GM18505 (cell line): ENCODE measurements at regions not wholly inside any gene's neighbourhood (a gene's known extent, or its start where the extent isn't known, plus 50 kb on each side); places are given as distances from the start of the nearest gene placed in this dataset.
A peak's percentile ranks its signal among the peaks of the same experiment; 100 is the strongest.
"Not testable (repeated sequence)": the region's sequence is repeated elsewhere in the genome, so short reads cannot be mapped to it uniquely, and the experiment has no call there.

Experiments used
- ATAC-seq: cut with Tn5 transposase; IDR thresholded peaks from one replicate; pipeline ENCODE4 v1.9.1; 2021; ENCODE audit not compliant: unreplicated experiment
- POLR2A ChIP-seq: IDR thresholded peaks from 4 replicates; pipeline ENCODE4 v1.6.1; 2011; ENCODE audit warnings: borderline replicate concordance; ENCODE audit not compliant: insufficient read depth, insufficient read length; ENCODE audit errors: extremely low read depth

- TF ChIP-seq POLR2A: no peak
These were observed 114.6 kb upstream of the GRK3 start for GRCh38 chr22:25449781-25450317.

GRCh38 chr22:25451480-25452114 lies 112.9 kb upstream of the GRK3 start:
- ATAC-seq: no peak
- TF ChIP-seq POLR2A: no peak

More at GRCh38 chr22:25449781-25450317, 114.6 kb upstream of the GRK3 start:
- no peak for ATAC-seq

GRCh38 chr22:25452116-25452700 lies 112.3 kb upstream of the GRK3 start:
- TF ChIP-seq POLR2A: no peak

GRCh38 chr22:25453058-25453457 lies 111.4 kb upstream of the GRK3 start:
- ATAC-seq: no peak
- TF ChIP-seq POLR2A: no peak

More at GRCh38 chr22:25452116-25452700, 112.3 kb upstream of the GRK3 start:
- no peak for ATAC-seq

- no peak for ATAC-seq
- no peak for TF ChIP-seq POLR2A
These were observed 110.9 kb upstream of the GRK3 start for GRCh38 chr22:25453557-25453956.

- ATAC-seq: not testable (repeated sequence)
These were observed 108.0 kb upstream of the GRK3 start for GRCh38 chr22:25456300-25457043.

GRCh38 chr22:25458631-25459030 lies 105.8 kb upstream of the GRK3 start:
- ATAC-seq: not testable (repeated sequence)

GRCh38 chr22:25460682-25461081 lies 103.8 kb upstream of the GRK3 start:
- not testable (repeated sequence) for ATAC-seq

GRCh38 chr22:25461301-25461700 lies 103.2 kb upstream of the GRK3 start:
- no peak for TF ChIP-seq POLR2A
- no peak for ATAC-seq

GRCh38 chr22:25462474-25463346 lies 101.8 kb upstream of the GRK3 start:
- ATAC-seq: peak; percentile 69

GRCh38 chr22:25463347-25463628 lies 101.2 kb upstream of the GRK3 start:
- not testable (repeated sequence) for ATAC-seq

GRCh38 chr22:25464326-25464725 lies 100.1 kb upstream of the GRK3 start:
- ATAC-seq: not testable (repeated sequence)

- ATAC-seq: no peak
- TF ChIP-seq POLR2A: no peak
These were observed 98.5 kb upstream of the GRK3 start for GRCh38 chr22:25465949-25466348.

GRCh38 chr22:25472382-25472781 lies 92.1 kb upstream of the GRK3 start:
- no peak for ATAC-seq
- TF ChIP-seq POLR2A: no peak
